KG1 (cell line): ENCODE measurements at regions not wholly inside any gene's neighbourhood (a gene's known extent, or its start where the extent isn't known, plus 50 kb on each side); places are given as distances from the start of the nearest gene placed in this dataset.
"Not testable (repeated sequence)": the region's sequence is repeated elsewhere in the genome, so short reads cannot be mapped to it uniquely, and the experiment has no call there.

Experiments used
- DNase-seq: peaks from one replicate; lab custom pipeline; 2025; lab: John Stamatoyannopoulos, UW

- DNase-seq = not testable (repeated sequence)
These were observed 130.7 kb downstream of the UNC93B1 start for GRCh38 chr11:67873223-67873622.

GRCh38 chr11:67871168-67871567 lies 132.7 kb downstream of the UNC93B1 start:
- DNase-seq = not testable (repeated sequence)

GRCh38 chr11:67862896-67863295 lies 141.0 kb downstream of the UNC93B1 start:
- not testable (repeated sequence) for DNase-seq

DNA sequence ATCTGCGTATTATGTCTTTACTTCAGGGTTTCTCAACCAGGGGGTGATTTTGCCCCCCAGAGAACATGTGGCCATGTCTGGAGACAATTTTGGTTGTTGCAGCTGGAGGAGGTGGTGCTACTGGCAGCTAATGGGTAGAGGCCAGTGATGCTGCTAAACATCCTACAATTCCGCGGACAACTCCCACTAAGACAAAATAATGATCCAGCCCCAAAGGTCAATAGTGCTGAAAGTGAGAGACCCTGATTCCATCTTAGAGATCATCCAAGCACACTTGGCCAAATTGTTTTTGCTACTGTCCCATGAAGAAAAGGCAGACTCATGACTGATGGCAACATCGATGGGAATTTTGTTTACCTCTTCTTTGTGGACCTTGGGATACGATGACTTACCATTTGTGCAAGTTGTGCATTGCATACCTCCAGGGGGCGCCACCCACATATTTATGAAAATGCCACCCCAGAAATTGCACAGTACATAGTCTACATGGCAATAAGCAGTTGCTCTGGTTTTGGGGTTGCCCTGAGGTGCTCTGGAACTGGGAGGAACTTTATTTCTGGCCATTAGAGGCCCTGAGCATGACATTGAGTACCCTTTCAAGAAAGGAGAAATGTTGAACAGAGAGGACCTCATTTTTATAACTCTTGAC lies 144.3 kb downstream of the UNC93B1 start:
- not testable (repeated sequence) for DNase-seq

- not testable (repeated sequence) for DNase-seq
These were observed 153.2 kb downstream of the UNC93B1 start for GRCh38 chr11:67850747-67851146.

DNA sequence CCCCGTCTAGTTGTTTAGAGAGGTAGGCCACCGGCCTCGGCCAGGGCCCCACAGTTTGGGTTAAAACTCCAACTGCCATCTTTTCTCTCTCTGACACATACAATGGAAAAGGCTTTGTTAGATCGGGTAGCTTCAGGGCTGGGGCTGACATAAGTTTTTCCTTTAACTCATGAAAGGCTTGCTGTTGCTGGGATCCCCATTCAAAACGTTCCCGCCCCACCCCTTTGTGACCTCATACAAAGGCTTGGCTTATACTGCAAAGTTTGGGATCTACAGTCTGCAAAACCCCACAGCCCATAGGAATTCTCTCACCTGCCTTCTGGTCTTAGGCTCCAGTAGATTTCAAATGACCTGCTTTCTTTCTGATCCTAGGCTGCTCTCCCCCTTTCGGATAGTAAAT lies 154.1 kb downstream of the UNC93B1 start:
- DNase-seq = not testable (repeated sequence)

- not testable (repeated sequence) for DNase-seq
These were observed 155.7 kb downstream of the UNC93B1 start for GRCh38 chr11:67847896-67848875.

DNA sequence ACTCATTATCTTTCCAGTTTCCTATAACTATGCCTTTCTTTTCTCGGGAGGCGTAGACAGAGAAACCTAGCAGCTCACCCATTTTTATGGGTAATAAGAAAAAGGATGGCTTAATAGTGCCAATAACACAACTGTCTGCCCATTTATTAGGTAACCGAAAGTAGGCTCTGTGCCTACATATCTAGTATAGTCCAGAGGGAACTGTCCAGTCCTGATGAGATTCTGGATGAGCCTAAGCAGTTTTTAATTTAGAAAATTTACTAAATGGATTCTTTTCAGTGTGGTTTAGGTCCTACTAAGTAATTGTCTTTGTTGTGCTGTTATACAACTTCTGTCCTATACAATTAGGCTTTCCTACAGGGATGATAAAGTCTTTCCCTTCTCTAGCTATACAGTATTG lies 157.6 kb downstream of the UNC93B1 start:
- not testable (repeated sequence) for DNase-seq

DNA sequence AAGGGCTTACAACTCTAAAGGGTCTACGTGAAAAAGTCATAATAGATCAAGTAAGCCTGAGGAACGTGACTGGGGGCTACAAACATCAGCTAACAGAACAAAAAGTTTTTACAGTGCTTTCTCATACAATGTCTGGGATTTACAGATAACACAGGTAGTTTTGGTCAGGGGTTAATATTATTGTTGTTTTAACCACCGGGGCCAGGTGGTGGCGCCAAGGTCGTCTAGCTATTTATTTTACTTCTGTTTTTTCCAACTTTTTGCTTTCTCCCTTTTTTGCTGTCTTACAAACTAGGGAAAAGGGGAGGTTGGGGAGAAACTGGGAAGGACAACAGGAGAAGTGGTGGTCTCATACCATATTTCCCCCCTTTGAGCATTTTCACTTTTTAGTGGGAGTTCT lies 158.6 kb downstream of the UNC93B1 start:
- DNase-seq = not testable (repeated sequence)

GRCh38 chr11:67840599-67840998 lies 163.3 kb downstream of the UNC93B1 start:
- not testable (repeated sequence) for DNase-seq

DNA sequence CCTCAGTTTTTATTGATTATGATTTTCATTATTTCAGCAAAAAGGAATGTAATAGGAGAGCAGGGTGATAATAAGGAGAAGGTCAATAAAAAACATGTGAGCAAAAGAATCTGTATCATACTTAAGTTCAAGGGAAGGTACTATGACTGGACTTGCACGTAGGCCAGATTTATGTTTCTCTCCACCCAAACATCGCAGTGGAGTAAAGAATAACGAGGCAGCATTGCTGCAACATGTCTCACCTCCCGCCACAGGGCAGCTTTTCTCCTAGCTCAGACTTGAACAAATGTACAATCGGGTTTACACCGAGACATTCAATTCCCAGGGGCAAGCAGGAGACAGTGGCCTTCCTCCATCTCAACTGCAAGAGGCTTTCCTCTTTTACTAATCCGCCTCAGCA lies 155.7 kb upstream of the ALDH3B2 start:
- DNase-seq = not testable (repeated sequence)

DNA sequence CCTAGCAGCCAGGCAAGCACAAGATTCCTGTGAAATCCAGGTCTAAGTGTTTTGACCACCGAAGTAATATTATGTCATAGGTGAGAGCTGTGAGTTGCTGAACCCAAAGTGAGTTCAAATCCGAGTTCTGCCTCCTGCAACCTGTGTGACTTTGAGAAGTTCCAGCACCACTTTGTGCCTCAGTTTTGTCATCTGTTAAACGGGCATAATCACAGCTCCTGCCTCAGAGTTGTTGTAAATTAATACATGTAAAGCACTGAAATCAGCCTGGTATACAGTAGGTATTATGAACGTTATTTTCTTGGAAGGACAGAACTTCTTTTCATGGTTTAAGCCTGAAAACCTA lies 152.5 kb upstream of the ALDH3B2 start:
- not testable (repeated sequence) for DNase-seq

DNA sequence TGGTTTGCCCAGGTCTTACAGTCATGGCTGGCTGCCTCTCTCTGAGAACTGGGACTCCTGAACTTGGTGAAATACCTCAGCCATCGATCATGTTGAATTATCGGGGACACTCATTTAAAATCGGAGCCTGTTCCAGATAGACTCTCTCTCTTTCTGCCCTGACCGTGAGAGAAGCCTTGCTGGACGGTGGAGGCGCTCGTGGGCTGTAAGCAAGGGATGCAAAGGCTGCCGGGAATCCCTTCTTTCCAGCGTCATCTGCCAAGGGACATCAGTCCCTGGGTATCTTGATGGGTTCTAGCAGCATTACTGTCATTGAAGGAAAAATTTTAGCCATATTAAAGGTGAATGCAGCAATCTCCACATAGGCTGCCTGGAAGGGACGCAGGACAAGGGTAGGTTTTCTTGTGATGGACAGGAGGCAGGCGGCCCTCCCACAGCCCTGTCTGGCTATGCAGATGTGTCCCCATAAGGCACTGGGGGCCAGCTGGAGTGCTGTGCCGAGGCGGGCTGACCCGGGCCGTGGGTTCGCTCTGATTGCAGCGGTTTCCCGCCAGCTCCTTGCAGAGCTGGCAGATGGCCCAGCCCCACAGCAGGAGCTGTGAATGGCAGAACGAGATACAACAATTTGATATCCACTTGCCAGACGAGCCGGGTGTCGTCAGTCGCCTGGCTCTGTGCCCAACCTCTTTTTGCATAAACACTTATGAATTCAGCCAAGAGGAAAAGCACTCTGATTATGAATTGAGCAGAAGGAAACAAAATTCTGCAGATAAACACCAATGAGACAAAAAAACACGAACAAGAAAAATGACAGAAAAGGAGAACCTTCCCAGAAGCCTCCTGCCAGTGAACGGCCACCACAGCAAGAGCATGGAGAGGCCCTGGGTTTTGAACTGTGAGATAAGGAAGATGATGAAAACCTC lies 151.9 kb upstream of the ALDH3B2 start:
- peak; percentile 17 for DNase-seq

DNA sequence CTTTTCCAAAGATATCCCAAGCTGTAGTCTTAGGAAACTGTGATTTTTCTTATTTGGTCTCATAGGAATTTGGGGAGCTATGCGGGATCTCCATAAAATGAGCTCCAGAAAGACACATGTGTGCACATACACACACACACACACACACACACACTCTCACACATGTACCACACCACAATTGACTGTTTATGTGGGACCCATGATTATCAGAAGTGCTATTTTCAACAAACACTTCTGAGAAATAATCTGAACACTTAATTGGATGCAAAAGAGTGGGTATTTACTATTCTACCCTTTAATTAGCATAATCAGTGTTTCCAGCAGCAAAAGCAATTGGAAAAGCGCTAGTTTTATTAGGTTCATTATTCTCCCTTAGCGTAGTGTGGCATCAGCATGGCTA lies 150.4 kb upstream of the ALDH3B2 start:
- not testable (repeated sequence) for DNase-seq

GRCh38 chr11:67820081-67820480 lies 145.7 kb upstream of the ALDH3B2 start:
- DNase-seq = no peak

DNA sequence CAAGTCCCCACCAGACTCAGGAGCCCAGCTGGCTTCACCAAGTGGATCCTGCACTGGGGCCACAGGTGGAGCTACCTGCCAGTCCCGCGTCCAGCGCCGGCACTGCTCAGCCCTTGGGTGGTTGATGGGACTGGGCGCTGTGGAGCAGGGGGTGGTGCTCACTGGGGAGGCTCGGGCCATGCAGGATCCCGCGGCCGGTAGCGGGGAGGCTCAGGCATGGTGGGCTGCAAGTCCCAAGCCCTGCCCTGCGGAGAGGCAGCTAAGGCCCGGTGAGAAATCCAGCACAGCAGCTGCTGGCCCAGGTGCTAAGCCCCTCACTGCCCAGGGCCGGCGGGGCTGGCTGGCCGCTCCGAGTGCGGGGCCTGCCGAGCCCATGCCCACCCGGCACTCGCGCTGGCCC lies 143.1 kb upstream of the ALDH3B2 start:
- not testable (repeated sequence) for DNase-seq

DNA sequence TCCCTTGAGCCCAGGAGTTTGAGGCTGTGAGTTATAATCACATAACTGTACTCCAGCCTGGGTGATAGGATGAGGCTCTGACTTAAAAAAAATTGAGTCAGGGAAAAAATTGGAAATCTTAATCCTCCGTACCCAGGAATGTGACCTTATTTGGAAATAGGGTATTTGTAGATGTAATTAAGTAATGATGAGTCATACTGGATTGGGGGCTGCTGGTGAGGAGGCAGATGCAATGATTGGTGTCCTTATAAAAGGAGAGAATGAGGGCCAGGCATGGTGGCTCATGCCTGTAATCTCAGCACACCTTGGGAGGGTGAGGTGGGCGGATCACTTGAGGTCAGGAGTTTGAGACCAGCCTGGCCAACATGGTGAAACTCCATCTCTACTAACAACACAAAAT lies 134.9 kb upstream of the ALDH3B2 start:
- DNase-seq = not testable (repeated sequence)

DNA sequence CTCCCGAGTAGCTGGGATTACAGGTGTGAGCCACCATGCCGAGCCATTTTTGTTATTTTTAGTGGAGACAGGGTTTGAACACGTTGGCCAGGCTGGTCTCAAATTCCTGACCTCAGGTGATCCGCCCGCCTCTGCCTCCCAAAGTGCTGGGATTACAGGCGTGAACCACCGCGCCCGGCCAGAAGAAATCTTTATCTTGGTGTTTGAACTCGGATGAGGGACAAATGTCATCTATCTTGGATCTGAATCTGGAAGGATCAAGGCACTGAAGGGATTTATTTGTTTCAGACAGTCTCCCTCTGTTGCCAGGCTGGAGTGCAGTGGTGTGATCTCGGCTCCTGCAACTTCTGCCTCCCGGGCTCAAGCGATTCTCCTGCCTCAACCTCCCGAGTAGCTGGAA lies 133.5 kb upstream of the ALDH3B2 start:
- DNase-seq = not testable (repeated sequence)

- DNase-seq = not testable (repeated sequence)
These were observed 132.4 kb upstream of the ALDH3B2 start for GRCh38 chr11:67806728-67807235.

GRCh38 chr11:67806183-67806582 lies 131.8 kb upstream of the ALDH3B2 start:
- not testable (repeated sequence) for DNase-seq

DNA sequence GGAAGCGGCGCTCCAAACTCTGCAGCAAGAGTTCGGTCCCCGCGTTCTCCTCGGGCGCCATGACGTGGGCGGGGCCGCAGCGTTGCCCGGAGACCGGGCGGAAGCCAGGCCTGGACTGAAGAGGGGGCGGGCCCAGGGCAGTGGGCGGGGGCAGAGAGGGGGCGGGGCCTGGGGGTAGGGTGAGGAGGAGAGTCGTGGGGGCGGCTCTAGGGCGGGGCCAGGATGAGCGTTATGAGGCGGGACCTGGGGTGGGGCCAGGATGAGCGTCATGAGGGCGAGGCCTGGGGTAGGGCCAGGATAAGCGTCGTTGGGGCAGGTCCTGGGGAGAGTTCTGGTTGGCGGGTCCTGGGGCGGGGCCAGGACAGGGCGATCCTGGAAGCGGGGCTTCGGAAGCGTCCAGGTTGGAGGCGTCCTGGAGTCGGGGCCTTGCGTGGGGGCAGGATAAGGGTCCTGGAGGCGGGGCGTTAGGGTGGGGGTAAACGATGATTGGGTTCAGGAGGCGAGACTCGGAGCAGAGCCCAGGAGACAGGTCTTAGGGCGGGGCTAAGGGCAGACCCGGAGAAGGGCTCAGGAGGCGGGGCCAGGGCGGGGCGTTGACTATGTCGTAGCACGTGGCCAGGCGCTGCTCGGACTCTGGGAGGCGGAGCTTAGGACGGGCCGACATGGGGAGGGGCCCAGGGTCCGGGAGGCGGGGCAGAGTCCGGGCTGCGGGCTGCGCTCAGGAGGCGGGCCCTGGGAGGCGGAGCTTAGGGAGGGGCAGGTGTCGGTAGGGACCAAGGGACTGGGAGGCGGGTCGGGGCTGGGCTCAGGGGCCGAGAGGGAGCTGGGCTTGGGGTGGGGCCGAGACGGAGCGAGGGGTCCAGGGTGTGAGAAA lies 131.1 kb upstream of the ALDH3B2 start:
- DNase-seq = peak; percentile 98
